IgD-negative memory B cell (primary cell): ENCODE measurements at regions not wholly inside any gene's neighbourhood (a gene's known extent, or its start where the extent isn't known, plus 50 kb on each side); places are given as distances from the start of the nearest gene placed in this dataset.

Experiments
- H3K27ac Mint-ChIP-seq, 3 donors: one replicate each; pipeline ENCODE4 v1.8.0; 2020 to 2022; ENCODE audit warnings: mild to moderate bottlenecking in 3 of 3, mixed read lengths in 3 of 3, moderate library complexity in 1 of 3
- H3K27me3 Mint-ChIP-seq: one replicate; pipeline ENCODE4 v1.8.0; 2021; ENCODE audit warnings: mixed read lengths
- H3K36me3 Mint-ChIP-seq: one replicate; pipeline ENCODE4 v1.8.0; 2020; ENCODE audit warnings: mild to moderate bottlenecking, mixed read lengths
- H3K4me1 Mint-ChIP-seq, 3 donors: one replicate each; pipeline ENCODE4 v1.8.0; 2020 to 2022; ENCODE audit warnings: mixed read lengths in 3 of 3, mild to moderate bottlenecking in 1 of 3
- H3K4me3 Mint-ChIP-seq, 4 donors: one replicate each; pipeline ENCODE4 v1.8.0; 2020 to 2022; ENCODE audit warnings: mild to moderate bottlenecking in 4 of 4, mixed read lengths in 4 of 4, moderate library complexity in 3 of 4
- H3K9me3 Mint-ChIP-seq, 3 donors: one replicate each; pipeline ENCODE4 v1.8.0; 2020 to 2021; ENCODE audit warnings: mixed read lengths in 3 of 3, mild to moderate bottlenecking in 1 of 3

- peaks cover 7 to 14% (median 8%) of the 10 kb centered on the region in 3 donors for H3K9me3 Mint-ChIP-seq
- no peaks in the 10 kb centered on the region for H3K27me3 Mint-ChIP-seq
- H3K4me3 Mint-ChIP-seq, result no peak overlapping the region
- peaks cover 2% of the 10 kb centered on the region for H3K36me3 Mint-ChIP-seq
- H3K4me1 Mint-ChIP-seq, result peaks cover 0 to 2% (median 0%) of the 10 kb centered on the region in 3 donors
- no peak overlapping the region for H3K27ac Mint-ChIP-seq
These were observed 948.4 kb downstream of the UQCRFS1 start for GRCh38 chr19:28264556-28264955.

- H3K27ac Mint-ChIP-seq, result no peak overlapping the region
- peaks cover 3 to 12% (median 8%) of the 10 kb centered on the region in 3 donors for H3K9me3 Mint-ChIP-seq
- H3K36me3 Mint-ChIP-seq, result no peaks in the 10 kb centered on the region
- H3K4me3 Mint-ChIP-seq, result no peak overlapping the region
- peaks cover 0 to 2% (median 0%) of the 10 kb centered on the region in 3 donors for H3K4me1 Mint-ChIP-seq
- H3K27me3 Mint-ChIP-seq, result no peaks in the 10 kb centered on the region
These were observed 954.1 kb downstream of the UQCRFS1 start for GRCh38 chr19:28258829-28259228.

GRCh38 chr19:28257396-28257795, 955.6 kb downstream of the UQCRFS1 start:
- Mint-ChIP-seq H3K4me1 (peaks cover 0 to 2% (median 0%) of the 10 kb centered on the region in 3 donors), H3K9me3 (peaks cover 3 to 9% (median 8%) of the 10 kb centered on the region in 3 donors), H3K4me3 (no peak overlapping the region), H3K27ac (no peak overlapping the region), H3K27me3 (no peaks in the 10 kb centered on the region), H3K36me3 (no peaks in the 10 kb centered on the region)

- H3K4me1 Mint-ChIP-seq, result peaks cover 0 to 2% (median 0%) of the 10 kb centered on the region in 3 donors
- H3K4me3 Mint-ChIP-seq, result no peak overlapping the region
- peaks cover 4 to 18% (median 5%) of the 10 kb centered on the region in 3 donors for H3K9me3 Mint-ChIP-seq
- no peaks in the 10 kb centered on the region for H3K36me3 Mint-ChIP-seq
- no peaks in the 10 kb centered on the region for H3K27me3 Mint-ChIP-seq
- no peak overlapping the region for H3K27ac Mint-ChIP-seq
These were observed 965.7 kb downstream of the UQCRFS1 start for GRCh38 chr19:28247243-28247642.

GRCh38 chr19:28245937-28246336, 967.0 kb downstream of the UQCRFS1 start:
- Mint-ChIP-seq H3K4me3 (no peak overlapping the region), H3K4me1 (peaks cover 0 to 2% (median 0%) of the 10 kb centered on the region in 3 donors), H3K27me3 (no peaks in the 10 kb centered on the region), H3K9me3 (peaks cover 4 to 15% (median 5%) of the 10 kb centered on the region in 3 donors), H3K27ac (no peak overlapping the region), H3K36me3 (no peaks in the 10 kb centered on the region)

- no peaks in the 10 kb centered on the region for H3K36me3 Mint-ChIP-seq
- H3K4me3 Mint-ChIP-seq, result no peak overlapping the region
- H3K27ac Mint-ChIP-seq, result no peak overlapping the region
- no peaks in the 10 kb centered on the region for H3K4me1 Mint-ChIP-seq
- peaks cover 4 to 15% (median 5%) of the 10 kb centered on the region in 3 donors for H3K9me3 Mint-ChIP-seq
- no peaks in the 10 kb centered on the region for H3K27me3 Mint-ChIP-seq
These were observed 968.0 kb downstream of the UQCRFS1 start for GRCh38 chr19:28244966-28245365.

GRCh38 chr19:28242317-28242927, 970.5 kb downstream of the UQCRFS1 start:
- Mint-ChIP-seq H3K36me3 (no peaks in the 10 kb centered on the region), H3K27me3 (no peaks in the 10 kb centered on the region), H3K27ac (no peak overlapping the region), H3K4me1 (no peaks in the 10 kb centered on the region), H3K4me3 (no peak overlapping the region), H3K9me3 (peaks cover 4 to 7% (median 4%) of the 10 kb centered on the region in 3 donors)

- H3K4me1 Mint-ChIP-seq, result no peaks in the 10 kb centered on the region
- H3K9me3 Mint-ChIP-seq, result peaks cover 0 to 5% (median under 1%) of the 10 kb centered on the region in 3 donors
- H3K36me3 Mint-ChIP-seq, result no peaks in the 10 kb centered on the region
- no peak overlapping the region for H3K4me3 Mint-ChIP-seq
- no peaks in the 10 kb centered on the region for H3K27me3 Mint-ChIP-seq
- H3K27ac Mint-ChIP-seq, result no peak overlapping the region
These were observed 973.7 kb downstream of the UQCRFS1 start for GRCh38 chr19:28239270-28239669.

GRCh38 chr19:28238270-28238820, 974.6 kb downstream of the UQCRFS1 start:
- Mint-ChIP-seq H3K27ac (no peak overlapping the region), H3K27me3 (no peaks in the 10 kb centered on the region), H3K9me3 (peaks cover 0 to 3% (median 0%) of the 10 kb centered on the region in 3 donors), H3K4me1 (no peaks in the 10 kb centered on the region), H3K36me3 (no peaks in the 10 kb centered on the region), H3K4me3 (no peak overlapping the region)

GRCh38 chr19:28235606-28236125, 977.3 kb downstream of the UQCRFS1 start:
- Mint-ChIP-seq H3K4me3 (no peak overlapping the region), H3K27ac (no peak overlapping the region), H3K27me3 (no peaks in the 10 kb centered on the region)

GRCh38 chr19:28234637-28235036, 978.3 kb downstream of the UQCRFS1 start:
- no peak overlapping the region for H3K27ac Mint-ChIP-seq
- no peaks in the 10 kb centered on the region for H3K36me3 Mint-ChIP-seq
- H3K4me1 Mint-ChIP-seq, result no peaks in the 10 kb centered on the region
- no peaks in the 10 kb centered on the region for H3K27me3 Mint-ChIP-seq
- peaks cover 0 to 3% (median 0%) of the 10 kb centered on the region in 3 donors for H3K9me3 Mint-ChIP-seq
- H3K4me3 Mint-ChIP-seq, result no peak overlapping the region

More at GRCh38 chr19:28235606-28236125, 977.3 kb downstream of the UQCRFS1 start:
- Mint-ChIP-seq H3K4me1 (no peaks in the 10 kb centered on the region), H3K36me3 (no peaks in the 10 kb centered on the region), H3K9me3 (peaks cover 0 to 3% (median 0%) of the 10 kb centered on the region in 3 donors)

GRCh38 chr19:28228854-28229253, 984.1 kb downstream of the UQCRFS1 start:
- Mint-ChIP-seq H3K9me3 (peaks cover 0 to 5% (median 2%) of the 10 kb centered on the region in 3 donors), H3K27ac (no peak overlapping the region), H3K27me3 (no peaks in the 10 kb centered on the region), H3K36me3 (no peaks in the 10 kb centered on the region), H3K4me1 (no peaks in the 10 kb centered on the region), H3K4me3 (no peak overlapping the region)

- Mint-ChIP-seq H3K4me3 (no peak overlapping the region), H3K9me3 (peaks cover 0 to 5% (median 5%) of the 10 kb centered on the region in 3 donors), H3K27ac (no peak overlapping the region), H3K36me3 (no peaks in the 10 kb centered on the region), H3K27me3 (no peaks in the 10 kb centered on the region), H3K4me1 (no peaks in the 10 kb centered on the region)
These were observed 988.5 kb downstream of the UQCRFS1 start for GRCh38 chr19:28224441-28224840.

GRCh38 chr19:28221736-28222135, 991.2 kb downstream of the UQCRFS1 start:
- no peaks in the 10 kb centered on the region for H3K27me3 Mint-ChIP-seq
- H3K36me3 Mint-ChIP-seq, result no peaks in the 10 kb centered on the region
- no peak overlapping the region for H3K4me3 Mint-ChIP-seq
- no peak overlapping the region for H3K27ac Mint-ChIP-seq
- H3K9me3 Mint-ChIP-seq, result peaks cover 0 to 5% (median 4%) of the 10 kb centered on the region in 3 donors
- H3K4me1 Mint-ChIP-seq, result no peaks in the 10 kb centered on the region

- Mint-ChIP-seq H3K4me3 (no peak overlapping the region), H3K4me1 (no peaks in the 10 kb centered on the region), H3K36me3 (no peaks in the 10 kb centered on the region), H3K9me3 (peaks cover 0 to 6% (median 3%) of the 10 kb centered on the region in 3 donors), H3K27ac (no peak overlapping the region), H3K27me3 (peaks cover 1% of the 10 kb centered on the region)
These were observed 994.2 kb downstream of the UQCRFS1 start for GRCh38 chr19:28218728-28219127.

GRCh38 chr19:28217022-28217421, 995.9 kb downstream of the UQCRFS1 start:
- no peaks in the 10 kb centered on the region for H3K36me3 Mint-ChIP-seq
- peaks cover 0 to 12% (median 3%) of the 10 kb centered on the region in 3 donors for H3K9me3 Mint-ChIP-seq
- no peaks in the 10 kb centered on the region for H3K4me1 Mint-ChIP-seq
- H3K27ac Mint-ChIP-seq, result no peak overlapping the region
- H3K4me3 Mint-ChIP-seq, result no peak overlapping the region
- H3K27me3 Mint-ChIP-seq, result peaks cover 1% of the 10 kb centered on the region
